ENCODE measurements at regions not wholly inside any gene's neighbourhood (a gene's known extent, or its start where the extent isn't known, plus 50 kb on each side); places are given as distances from the start of the nearest gene placed in this dataset.

GRCh38 chr12:67018105-67018504, 251.1 kb upstream of the CAND1 start:
- TF ChIP-seq CTCF (IDR thresholded peaks at IDR 0.05), result no peak
- TF ChIP-seq EP300 (IDR thresholded peaks at IDR 0.05), result no peak

Measured in stomach (tissue), 4 donors.